ENCODE measurements at regions not wholly inside any gene's neighbourhood (a gene's known extent, or its start where the extent isn't known, plus 50 kb on each side); places are given as distances from the start of the nearest gene placed in this dataset.
"Not testable (repeated sequence)": the region's sequence is repeated elsewhere in the genome, so short reads cannot be mapped to it uniquely, and the experiment has no call there.

- no peak for DNase-seq
Observed at GRCh38 chr10:126722726-126723125, 52.2 kb upstream of the C10orf90 start.

GRCh38 chr10:126723226-126723625, 52.7 kb upstream of the C10orf90 start:
- DNase-seq = no peak

GRCh38 chr10:126729314-126729870, 58.9 kb upstream of the C10orf90 start:
- no peak for DNase-seq

GRCh38 chr10:126730856-126731609, 60.5 kb upstream of the C10orf90 start:
- DNase-seq = no peak

- DNase-seq = no peak
Observed at GRCh38 chr10:126731610-126731990, 61.1 kb upstream of the C10orf90 start.

GRCh38 chr10:126732308-126732707, 61.8 kb upstream of the C10orf90 start:
- DNase-seq = no peak

GRCh38 chr10:126732868-126733267, 62.4 kb upstream of the C10orf90 start:
- DNase-seq = no peak

- no peak for DNase-seq
Observed at GRCh38 chr10:126734015-126734414, 63.5 kb upstream of the C10orf90 start.

- no peak for DNase-seq
Observed at GRCh38 chr10:126734967-126735366, 64.5 kb upstream of the C10orf90 start.

- no peak for DNase-seq
Observed at GRCh38 chr10:126736142-126736541, 65.6 kb upstream of the C10orf90 start.

- no peak for DNase-seq
Observed at GRCh38 chr10:126736727-126737126, 66.2 kb upstream of the C10orf90 start.

GRCh38 chr10:126738001-126738400, 67.5 kb upstream of the C10orf90 start:
- DNase-seq = no peak

GRCh38 chr10:126744571-126744970, 74.1 kb upstream of the C10orf90 start:
- no peak for DNase-seq

- peak; percentile 9 to 34 for DNase-seq
Observed at GRCh38 chr10:126749015-126749655, 78.6 kb upstream of the C10orf90 start.

- no peak for DNase-seq
Observed at GRCh38 chr10:126754966-126755365, 84.5 kb upstream of the C10orf90 start.

- no peak for DNase-seq
Observed at GRCh38 chr10:126758867-126759266, 88.4 kb upstream of the C10orf90 start.

GRCh38 chr10:126759531-126759930, 89.0 kb upstream of the C10orf90 start:
- DNase-seq = no peak

GRCh38 chr10:126766646-126767045, 96.2 kb upstream of the C10orf90 start:
- not testable (repeated sequence) for DNase-seq

- DNase-seq = no peak
Observed at GRCh38 chr10:126770809-126771208, 100.3 kb upstream of the C10orf90 start.

- no peak for DNase-seq
Observed at GRCh38 chr10:126776168-126776567, 105.7 kb upstream of the C10orf90 start.

- no peak for DNase-seq
Observed at GRCh38 chr10:126777714-126778113, 107.2 kb upstream of the C10orf90 start.

- no peak for DNase-seq
Observed at GRCh38 chr10:126781450-126782216, 111.1 kb upstream of the C10orf90 start.

GRCh38 chr10:126783806-126784557, 113.5 kb upstream of the C10orf90 start:
- no peak for DNase-seq
